ENCODE measurements at regions not wholly inside any gene's neighbourhood (a gene's known extent, or its start where the extent isn't known, plus 50 kb on each side); places are given as distances from the start of the nearest gene placed in this dataset.
A peak's percentile ranks its signal among the peaks of the same experiment; 100 is the strongest.

DNA sequence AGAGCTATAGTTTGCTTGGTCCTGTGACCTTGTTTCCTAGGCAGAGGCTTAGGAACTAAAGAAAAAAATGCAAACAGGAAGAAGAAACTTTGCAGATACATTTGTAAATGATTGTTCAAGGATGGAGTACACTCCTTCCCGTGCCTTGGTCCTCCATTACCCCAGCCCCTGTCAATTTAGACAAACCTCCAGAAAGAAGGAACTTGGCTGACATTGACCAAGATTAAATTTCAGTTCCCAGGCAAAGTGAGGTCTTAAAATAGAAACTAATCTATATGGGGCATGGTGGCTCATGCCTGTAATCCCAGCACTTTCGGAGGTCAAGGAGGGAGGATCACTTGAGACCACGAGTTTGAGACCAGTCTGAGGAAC lies 179.9 kb upstream of the FN1 start:
- TF ChIP-seq EZH2 (IDR thresholded peaks at IDR 0.05) (no peak), POLR2AphosphoS5 (IDR thresholded peaks at IDR 0.05; ENCODE audit: borderline replicate concordance, low read depth, low read length) (no peak), FOXP2 (optimal IDR thresholded peaks at IDR 0.05; ENCODE audit: control extremely low read depth, extremely low read length, insufficient read depth) (no peak)
- no peak for DNase-seq (ENCODE audit: low read depth, low spot score)
- H3K4me3 ChIP-seq, result no peak overlapping the region

DNA sequence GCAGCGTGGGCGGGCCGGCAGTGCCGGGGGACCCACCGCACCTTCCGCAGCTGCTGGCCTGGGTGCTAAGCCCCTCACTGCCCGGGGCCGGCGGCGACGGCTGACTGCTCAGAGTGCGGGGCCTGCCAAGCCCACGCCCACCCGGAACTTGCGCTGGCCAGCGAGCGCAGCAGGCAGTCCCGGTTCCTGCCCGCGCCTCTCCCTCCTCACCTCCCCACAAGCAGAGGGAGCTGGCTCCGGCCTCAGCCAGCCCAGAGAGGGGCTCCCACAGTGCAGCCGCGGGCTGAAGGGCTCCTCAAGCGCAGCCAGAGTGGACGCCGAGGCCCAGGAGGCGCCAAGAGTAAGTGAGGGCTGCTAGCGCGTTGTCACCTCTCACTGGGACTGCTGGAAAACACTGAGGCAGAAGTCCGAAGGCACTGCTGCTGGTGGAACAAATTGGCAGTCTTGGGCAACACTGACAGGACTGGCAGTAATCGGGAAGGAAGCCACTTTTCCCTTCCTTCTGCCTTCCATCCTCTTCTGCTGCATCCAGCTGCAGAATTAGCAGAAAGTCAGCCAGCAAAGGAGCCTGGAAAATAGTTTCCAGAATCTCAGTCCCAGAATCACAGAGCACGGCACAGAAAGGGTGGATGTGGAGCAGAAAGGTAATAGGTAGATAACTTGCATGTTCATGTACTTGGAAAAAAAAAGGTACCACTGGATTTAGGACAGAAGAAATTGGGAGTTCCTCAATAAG lies 179.4 kb upstream of the FN1 start:
- H3K9ac ChIP-seq (ENCODE audit: insufficient read length), result no peak overlapping the region
- H3K9me3 ChIP-seq (ENCODE audit: low read depth, low read length), result no peaks in the 10 kb centered on the region
- H3K36me3 ChIP-seq (ENCODE audit: insufficient read depth, low read length), result no peaks in the 10 kb centered on the region
- TF ChIP-seq EZH2 (IDR thresholded peaks at IDR 0.05), result no peak
- H3K4me3 ChIP-seq, result no peak overlapping the region
- no peak for DNase-seq (ENCODE audit: low read depth, low spot score)
- no peak overlapping the region for H3K27ac ChIP-seq

More for the DNA sequence above, 179.9 kb upstream of the FN1 start:
- Histone ChIP-seq H3K36me3 (ENCODE audit: insufficient read depth, low read length) (no peaks in the 10 kb centered on the region), H3K27ac (no peak overlapping the region), H3K9ac (ENCODE audit: insufficient read length) (no peak overlapping the region), H3K9me3 (ENCODE audit: low read depth, low read length) (no peaks in the 10 kb centered on the region)

DNA sequence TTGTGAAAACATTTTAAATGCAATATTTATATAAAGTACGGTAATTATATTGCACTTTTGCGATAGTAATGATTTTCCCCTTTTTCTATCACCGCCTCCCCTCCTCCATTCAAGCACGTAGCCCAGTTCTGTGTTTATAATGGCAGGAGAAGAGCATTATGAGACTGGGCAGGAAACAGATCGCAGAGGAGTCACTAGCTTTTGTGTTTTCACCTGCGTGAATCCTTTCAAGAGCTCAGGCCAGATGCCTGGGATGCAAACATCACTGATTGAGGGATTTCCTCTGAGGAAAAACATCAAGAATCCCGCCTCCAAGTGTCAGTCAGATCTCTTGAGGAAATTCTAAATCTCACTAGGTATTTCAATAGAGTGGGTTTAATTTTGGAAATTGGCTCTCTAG lies 178.4 kb upstream of the FN1 start:
- no peak overlapping the region for H3K27ac ChIP-seq
- no peaks in the 10 kb centered on the region for H3K9me3 ChIP-seq (ENCODE audit: low read depth, low read length)
- TF ChIP-seq POLR2AphosphoS5 (IDR thresholded peaks at IDR 0.05; ENCODE audit: borderline replicate concordance, low read depth, low read length), result no peak
- no peak for TF ChIP-seq EZH2 (IDR thresholded peaks at IDR 0.05)
- no peak for TF ChIP-seq FOXP2 (optimal IDR thresholded peaks at IDR 0.05; ENCODE audit: control extremely low read depth, extremely low read length, insufficient read depth)
- H3K9ac ChIP-seq (ENCODE audit: insufficient read length), result no peak overlapping the region
- H3K4me3 ChIP-seq, result no peak overlapping the region
- no peaks in the 10 kb centered on the region for H3K36me3 ChIP-seq (ENCODE audit: insufficient read depth, low read length)
- DNase-seq (ENCODE audit: low read depth, low spot score), result no peak

DNA sequence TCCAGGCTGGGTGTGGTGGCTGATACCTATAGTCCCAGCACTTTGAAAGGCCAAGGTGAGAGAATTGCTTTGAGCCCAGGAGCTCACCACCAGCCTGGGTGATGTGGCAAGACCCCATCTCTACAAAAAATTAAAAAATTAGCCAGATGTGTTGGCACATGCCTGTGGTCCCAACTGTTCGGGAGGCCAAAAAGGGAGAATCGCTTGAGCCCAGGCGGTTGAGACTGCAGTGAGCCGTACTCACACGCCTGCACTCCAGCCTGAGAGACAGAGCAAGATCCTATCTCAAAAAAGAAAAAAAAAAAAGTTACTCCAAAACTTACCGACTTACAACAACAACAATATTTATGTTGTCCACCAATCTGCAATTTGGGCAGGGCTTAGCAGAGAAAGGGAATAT lies 178.0 kb upstream of the FN1 start:
- no peaks in the 10 kb centered on the region for H3K36me3 ChIP-seq (ENCODE audit: insufficient read depth, low read length)
- H3K9ac ChIP-seq (ENCODE audit: insufficient read length), result no peak overlapping the region
- TF ChIP-seq FOXP2 (optimal IDR thresholded peaks at IDR 0.05; ENCODE audit: control extremely low read depth, extremely low read length, insufficient read depth), result no peak
- no peak for TF ChIP-seq POLR2AphosphoS5 (IDR thresholded peaks at IDR 0.05; ENCODE audit: borderline replicate concordance, low read depth, low read length)
- no peak for TF ChIP-seq EZH2 (IDR thresholded peaks at IDR 0.05)
- no peak overlapping the region for H3K4me3 ChIP-seq
- DNase-seq (ENCODE audit: low read depth, low spot score), result no peak
- H3K9me3 ChIP-seq (ENCODE audit: low read depth, low read length), result no peaks in the 10 kb centered on the region
- H3K27ac ChIP-seq, result no peak overlapping the region

DNA sequence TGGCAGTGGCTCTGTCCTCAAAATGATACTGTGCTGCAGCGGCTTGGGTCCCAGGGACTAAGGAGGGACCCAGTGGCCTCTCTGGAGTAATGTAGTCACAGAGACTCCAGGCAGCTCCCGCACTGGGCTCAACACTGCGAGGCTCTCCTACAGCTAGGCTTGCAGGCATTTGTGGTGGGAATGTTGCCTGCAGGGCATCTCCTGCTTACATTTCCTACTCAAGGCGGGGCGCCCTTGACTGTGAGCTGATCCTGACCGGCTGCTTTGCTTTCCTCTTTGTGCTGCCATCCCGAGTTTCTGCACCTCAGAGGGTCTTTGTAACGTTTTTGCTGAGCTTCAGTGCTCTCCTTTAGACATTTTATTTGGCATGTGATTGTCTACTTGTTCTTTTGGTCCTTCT lies 177.4 kb upstream of the FN1 start:
- no peak overlapping the region for H3K9ac ChIP-seq (ENCODE audit: insufficient read length)
- peak overlapping the region; percentile 49; the same call in 1 of the 2 replicates for H3K27ac ChIP-seq
- 0 out of 2 replicates have a peak overlapping the region, but pooled peaks have one; percentile 34 for H3K4me3 ChIP-seq
- DNase-seq (ENCODE audit: low read depth, low spot score), result no peak
- TF ChIP-seq EZH2 (IDR thresholded peaks at IDR 0.05), result no peak
- TF ChIP-seq POLR2AphosphoS5 (IDR thresholded peaks at IDR 0.05; ENCODE audit: borderline replicate concordance, low read depth, low read length), result no peak
- TF ChIP-seq FOXP2 (optimal IDR thresholded peaks at IDR 0.05; ENCODE audit: control extremely low read depth, extremely low read length, insufficient read depth), result no peak
- no peaks in the 10 kb centered on the region for H3K9me3 ChIP-seq (ENCODE audit: low read depth, low read length)
- no peaks in the 10 kb centered on the region for H3K36me3 ChIP-seq (ENCODE audit: insufficient read depth, low read length)

DNA sequence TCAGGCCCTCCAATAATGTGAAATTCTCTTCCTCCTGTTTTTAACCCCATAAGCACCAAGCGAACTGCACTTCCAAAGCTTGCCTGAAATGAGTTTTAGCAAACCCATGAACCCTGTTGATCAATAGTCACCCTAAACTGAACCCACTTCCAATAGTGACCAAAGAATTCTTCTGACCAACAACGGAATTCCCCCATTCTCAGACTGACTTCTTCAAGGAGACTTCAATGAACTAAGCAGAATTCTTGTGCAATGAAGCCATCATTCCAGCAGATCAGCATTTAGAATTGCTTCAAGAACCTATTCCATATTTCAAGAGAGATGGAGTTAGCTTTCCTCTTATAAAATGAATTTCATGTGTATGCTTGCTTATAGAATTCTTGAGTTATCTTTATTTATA lies 176.9 kb upstream of the FN1 start:
- Histone ChIP-seq H3K9me3 (ENCODE audit: low read depth, low read length) (no peaks in the 10 kb centered on the region), H3K4me3 (no peak overlapping the region), H3K36me3 (ENCODE audit: insufficient read depth, low read length) (no peaks in the 10 kb centered on the region), H3K27ac (no peak overlapping the region; the same call in none of the 2 replicates), H3K9ac (ENCODE audit: insufficient read length) (no peak overlapping the region)
- no peak for TF ChIP-seq FOXP2 (optimal IDR thresholded peaks at IDR 0.05; ENCODE audit: control extremely low read depth, extremely low read length, insufficient read depth)
- no peak for TF ChIP-seq POLR2AphosphoS5 (IDR thresholded peaks at IDR 0.05; ENCODE audit: borderline replicate concordance, low read depth, low read length)
- no peak for TF ChIP-seq EZH2 (IDR thresholded peaks at IDR 0.05)
- DNase-seq (ENCODE audit: low read depth, low spot score), result no peak

DNA sequence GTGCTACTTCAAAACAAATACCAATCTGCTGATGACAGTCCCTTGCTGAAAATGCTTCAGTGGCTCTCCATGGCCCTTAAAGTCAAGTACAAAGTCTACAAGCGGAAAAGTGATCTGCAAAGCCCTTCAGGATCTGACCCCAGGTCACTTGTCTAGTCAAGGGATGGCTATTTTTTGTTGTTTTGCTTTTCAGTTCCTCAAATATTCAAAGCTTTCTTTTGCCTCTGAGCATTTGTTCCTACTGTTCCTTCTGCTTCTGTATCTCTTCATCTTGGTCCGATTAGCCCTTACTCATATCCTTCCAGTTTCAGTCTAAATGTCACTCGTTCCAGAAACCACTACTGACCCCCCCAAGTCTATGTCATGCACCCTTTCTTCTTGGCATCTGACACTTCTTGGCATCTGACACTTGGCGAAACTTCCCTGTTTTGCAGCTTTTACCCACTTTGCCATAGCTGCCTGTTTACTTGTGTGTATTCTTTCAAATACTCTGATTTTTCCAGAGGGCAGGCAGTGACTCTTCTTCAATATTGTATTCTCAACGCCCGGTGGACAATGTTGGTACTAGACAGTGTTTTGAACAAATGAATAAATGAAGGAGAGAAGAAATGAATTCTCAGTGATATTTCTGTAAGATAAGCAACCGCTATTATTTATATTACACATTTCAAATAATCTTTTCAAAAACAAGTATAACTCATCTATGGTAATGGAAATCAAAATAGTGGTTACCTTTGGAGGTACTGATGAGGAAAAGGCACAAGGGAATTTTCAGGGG lies 175.9 kb upstream of the FN1 start:
- H3K9ac ChIP-seq (ENCODE audit: insufficient read length), result no peak overlapping the region
- no peak overlapping the region for H3K4me3 ChIP-seq
- H3K27ac ChIP-seq, result no peak overlapping the region
- no peak for TF ChIP-seq EZH2 (IDR thresholded peaks at IDR 0.05)
- no peak for TF ChIP-seq FOXP2 (optimal IDR thresholded peaks at IDR 0.05; ENCODE audit: control extremely low read depth, extremely low read length, insufficient read depth)
- TF ChIP-seq POLR2AphosphoS5 (IDR thresholded peaks at IDR 0.05; ENCODE audit: borderline replicate concordance, low read depth, low read length), result no peak
- DNase-seq (ENCODE audit: low read depth, low spot score), result no peak
- no peaks in the 10 kb centered on the region for H3K36me3 ChIP-seq (ENCODE audit: insufficient read depth, low read length)
- no peaks in the 10 kb centered on the region for H3K9me3 ChIP-seq (ENCODE audit: low read depth, low read length)

DNA sequence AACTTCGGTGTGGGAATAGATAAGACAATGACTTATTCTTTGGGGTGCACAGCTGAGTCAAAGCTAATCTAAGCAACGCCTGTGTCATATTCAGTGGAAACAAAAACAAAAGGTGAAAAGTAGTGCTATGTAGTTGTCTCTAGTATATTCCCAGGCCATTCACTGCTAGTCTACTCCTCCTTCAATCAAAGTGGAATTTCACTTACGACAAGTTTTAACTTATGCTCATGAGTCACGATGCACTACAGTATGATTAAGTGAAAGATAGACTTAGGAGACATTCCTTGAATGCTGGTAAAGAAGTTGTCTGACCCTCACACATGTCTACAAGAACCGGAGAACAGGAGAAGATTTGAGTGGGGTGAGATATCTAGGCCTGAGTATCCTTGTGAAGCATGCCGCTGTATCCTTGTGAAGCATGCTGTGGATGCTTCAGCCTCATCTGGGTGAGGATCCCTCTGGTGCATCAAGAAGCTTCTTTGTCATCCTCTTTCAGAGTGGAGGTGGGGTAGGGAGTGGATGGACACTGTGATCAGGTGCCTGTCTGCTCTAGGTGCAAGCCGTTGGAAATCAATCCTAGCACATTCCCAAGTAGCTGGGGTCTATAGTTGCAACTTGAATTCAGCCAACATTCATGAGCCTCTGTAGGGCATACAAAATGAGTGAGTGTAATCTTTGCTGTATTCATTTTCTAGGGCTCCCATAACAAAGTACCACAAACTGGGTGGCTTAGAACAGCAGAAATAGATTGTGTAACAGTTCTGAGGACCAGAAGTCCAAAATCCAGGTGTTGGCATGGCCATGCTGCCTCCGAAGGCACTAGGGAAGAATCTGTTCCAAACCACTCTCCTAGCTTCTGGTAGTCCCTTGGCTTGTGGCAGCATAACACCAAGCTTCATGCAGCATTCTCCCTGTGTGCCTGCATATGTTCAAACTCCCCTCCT lies 173.5 kb upstream of the FN1 start:
- DNase-seq (ENCODE audit: low read depth, low spot score), result no peak
- Histone ChIP-seq H3K36me3 (ENCODE audit: insufficient read depth, low read length) (no peaks in the 10 kb centered on the region), H3K27ac (no peak overlapping the region), H3K9ac (ENCODE audit: insufficient read length) (no peak overlapping the region), H3K9me3 (ENCODE audit: low read depth, low read length) (no peaks in the 10 kb centered on the region), H3K4me3 (no peak overlapping the region)
- TF ChIP-seq POLR2AphosphoS5 (IDR thresholded peaks at IDR 0.05; ENCODE audit: borderline replicate concordance, low read depth, low read length), result no peak
- TF ChIP-seq EZH2 (IDR thresholded peaks at IDR 0.05), result no peak
- no peak for TF ChIP-seq FOXP2 (optimal IDR thresholded peaks at IDR 0.05; ENCODE audit: control extremely low read depth, extremely low read length, insufficient read depth)
